SU-DHL-6 (cell line): ENCODE measurements at regions not wholly inside any gene's neighbourhood (a gene's known extent, or its start where the extent isn't known, plus 50 kb on each side); places are given as distances from the start of the nearest gene placed in this dataset.
"Not testable (repeated sequence)": the region's sequence is repeated elsewhere in the genome, so short reads cannot be mapped to it uniquely, and the experiment has no call there.

Source experiments
- H2AFZ ChIP-seq: fragments of 200-600 bp; sonication (generic); 2 replicates; pipeline ENCODE4 v1.6.1; 2014; ENCODE audit warnings: low read depth, mild to moderate bottlenecking, moderate library complexity, mixed read lengths, antibody characterized with exemption, low read length; ENCODE audit not compliant: severe bottlenecking
- H3F3A ChIP-seq: fragments of 200-600 bp; shearing (Covaris generic); 2 replicates; pipeline ENCODE4 v1.6.0; 2016; ENCODE audit warnings: antibody characterized with exemption, mild to moderate bottlenecking; ENCODE audit not compliant: insufficient read depth
- H3K27ac ChIP-seq: fragments of 200-600 bp; sonication (generic); 2 replicates; pipeline ENCODE4 v1.5.1; 2016; ENCODE audit warnings: low read depth, mild to moderate bottlenecking, low read length, moderate library complexity, mixed read lengths
- H3K27me3 ChIP-seq: fragments of 200-600 bp; sonication (generic), shearing (Covaris generic); 2 replicates; pipeline ENCODE4 v1.6.0; 2014; ENCODE audit warnings: mild to moderate bottlenecking, low read length
- H3K36me3 ChIP-seq: fragments of 200-600 bp; sonication (generic); 2 replicates; pipeline ENCODE4 v1.6.1; 2014; ENCODE audit warnings: mild to moderate bottlenecking, low read length, mixed read lengths
- H3K4me2 ChIP-seq: fragments of 300-600, 200-600 bp; shearing (Covaris generic), sonication (generic); 2 replicates; pipeline ENCODE4 v1.6.0; 2014; ENCODE audit warnings: low read length, low read depth, mild to moderate bottlenecking; ENCODE audit not compliant: poor library complexity, severe bottlenecking
- H3K4me3 ChIP-seq: fragments of 200-600 bp; sonication (generic); 2 replicates; pipeline ENCODE4 v1.5.1; 2014; ENCODE audit warnings: antibody characterized with exemption, low read length, mild to moderate bottlenecking, mixed read lengths; ENCODE audit not compliant: insufficient read depth, poor library complexity, severe bottlenecking
- H3K79me2 ChIP-seq: fragments of 200-600 bp; sonication (generic); 2 replicates; pipeline ENCODE4 v1.6.1; 2014; ENCODE audit warnings: mild to moderate bottlenecking, low read length, moderate library complexity; ENCODE audit not compliant: insufficient read depth
- H3K9ac ChIP-seq: fragments of 200-600 bp; sonication (generic); 2 replicates; pipeline ENCODE4 v1.7.0; 2014; ENCODE audit warnings: mild to moderate bottlenecking, low read length
- H3K9me2 ChIP-seq: fragments of 200-600 bp; sonication (generic); replicated peaks from 2 replicates; pipeline ENCODE4 v1.6.1; 2014; ENCODE audit warnings: low read length; ENCODE audit not compliant: insufficient read depth
- H3K9me3 ChIP-seq: fragments of 200-600 bp; sonication (generic); 2 replicates; pipeline ENCODE4 v1.6.1; 2014; ENCODE audit warnings: low read length, mixed read lengths; ENCODE audit not compliant: insufficient read depth
- H4K20me1 ChIP-seq: fragments of 200-600 bp; sonication (generic); 2 replicates; pipeline ENCODE4 v1.6.1; 2014; ENCODE audit warnings: low read depth, mild to moderate bottlenecking, antibody characterized with exemption, low read length, moderate library complexity, mixed read lengths
- EZH2phosphoT487 ChIP-seq: fragments of 200-600 bp; sonication (generic), shearing (Covaris generic); conservative IDR thresholded peaks from 2 replicates; pipeline ENCODE4 v1.6.1; 2018; ENCODE audit warnings: mild to moderate bottlenecking, antibody characterized with exemption, low read length, moderate library complexity, mixed read lengths
- TF ChIP-seq, protein P1 (sequence below): fragments of 200-600 bp; sonication (generic); IDR thresholded peaks from one replicate; pipeline ENCODE4 v1.5.1; 2017; ENCODE audit warnings: antibody characterized with exemption, mild to moderate bottlenecking, low read length, moderate library complexity; ENCODE audit not compliant: insufficient read depth, poor library complexity, severe bottlenecking

DNA sequence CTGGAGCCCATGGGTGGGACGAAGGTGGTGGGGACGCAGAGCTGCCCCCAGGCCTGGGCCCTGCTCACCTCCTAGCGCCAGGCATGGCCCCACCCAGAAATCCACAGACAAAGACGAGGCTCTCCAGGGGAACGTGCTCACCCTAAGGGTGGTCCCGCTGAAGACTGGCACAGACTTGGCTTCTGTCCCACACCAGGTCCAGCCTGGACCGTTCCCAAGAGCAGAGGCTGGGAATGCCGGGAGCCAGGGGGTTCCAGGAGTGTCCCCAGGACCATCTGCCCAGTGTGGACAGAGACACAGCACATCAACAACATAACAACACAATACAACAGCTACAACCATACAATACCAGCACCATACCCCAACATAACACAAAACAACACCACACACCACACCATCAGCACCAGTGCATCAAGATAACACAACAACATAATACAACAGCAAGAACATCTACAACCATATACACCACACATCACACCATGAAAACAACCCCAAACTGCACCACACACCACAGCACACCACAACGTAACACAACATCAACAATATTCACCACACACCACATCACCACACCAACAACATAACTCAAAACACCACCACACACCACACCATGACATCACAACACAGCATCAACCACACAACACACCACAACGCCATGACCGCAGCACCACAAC is 329.6 kb downstream of the ADGRD1 start:
- Histone ChIP-seq H3K9ac (no peak overlapping the region), H3K9me3 (no peaks in the 10 kb centered on the region), H4K20me1 (no peaks in the 10 kb centered on the region), H3K9me2 (no peaks in the 10 kb centered on the region), H3K36me3 (no peaks in the 10 kb centered on the region), H2AFZ (no peak overlapping the region), H3K27me3 (no peaks in the 10 kb centered on the region), H3F3A (no peaks in the 10 kb centered on the region), H3K27ac (no peak overlapping the region), H3K4me3 (no peak overlapping the region), H3K79me2 (no peaks in the 10 kb centered on the region), H3K4me2 (no peak overlapping the region)
- TF ChIP-seq, protein P1, sequence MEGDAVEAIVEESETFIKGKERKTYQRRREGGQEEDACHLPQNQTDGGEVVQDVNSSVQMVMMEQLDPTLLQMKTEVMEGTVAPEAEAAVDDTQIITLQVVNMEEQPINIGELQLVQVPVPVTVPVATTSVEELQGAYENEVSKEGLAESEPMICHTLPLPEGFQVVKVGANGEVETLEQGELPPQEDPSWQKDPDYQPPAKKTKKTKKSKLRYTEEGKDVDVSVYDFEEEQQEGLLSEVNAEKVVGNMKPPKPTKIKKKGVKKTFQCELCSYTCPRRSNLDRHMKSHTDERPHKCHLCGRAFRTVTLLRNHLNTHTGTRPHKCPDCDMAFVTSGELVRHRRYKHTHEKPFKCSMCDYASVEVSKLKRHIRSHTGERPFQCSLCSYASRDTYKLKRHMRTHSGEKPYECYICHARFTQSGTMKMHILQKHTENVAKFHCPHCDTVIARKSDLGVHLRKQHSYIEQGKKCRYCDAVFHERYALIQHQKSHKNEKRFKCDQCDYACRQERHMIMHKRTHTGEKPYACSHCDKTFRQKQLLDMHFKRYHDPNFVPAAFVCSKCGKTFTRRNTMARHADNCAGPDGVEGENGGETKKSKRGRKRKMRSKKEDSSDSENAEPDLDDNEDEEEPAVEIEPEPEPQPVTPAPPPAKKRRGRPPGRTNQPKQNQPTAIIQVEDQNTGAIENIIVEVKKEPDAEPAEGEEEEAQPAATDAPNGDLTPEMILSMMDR: no peak
- TF ChIP-seq EZH2phosphoT487: no peak

DNA sequence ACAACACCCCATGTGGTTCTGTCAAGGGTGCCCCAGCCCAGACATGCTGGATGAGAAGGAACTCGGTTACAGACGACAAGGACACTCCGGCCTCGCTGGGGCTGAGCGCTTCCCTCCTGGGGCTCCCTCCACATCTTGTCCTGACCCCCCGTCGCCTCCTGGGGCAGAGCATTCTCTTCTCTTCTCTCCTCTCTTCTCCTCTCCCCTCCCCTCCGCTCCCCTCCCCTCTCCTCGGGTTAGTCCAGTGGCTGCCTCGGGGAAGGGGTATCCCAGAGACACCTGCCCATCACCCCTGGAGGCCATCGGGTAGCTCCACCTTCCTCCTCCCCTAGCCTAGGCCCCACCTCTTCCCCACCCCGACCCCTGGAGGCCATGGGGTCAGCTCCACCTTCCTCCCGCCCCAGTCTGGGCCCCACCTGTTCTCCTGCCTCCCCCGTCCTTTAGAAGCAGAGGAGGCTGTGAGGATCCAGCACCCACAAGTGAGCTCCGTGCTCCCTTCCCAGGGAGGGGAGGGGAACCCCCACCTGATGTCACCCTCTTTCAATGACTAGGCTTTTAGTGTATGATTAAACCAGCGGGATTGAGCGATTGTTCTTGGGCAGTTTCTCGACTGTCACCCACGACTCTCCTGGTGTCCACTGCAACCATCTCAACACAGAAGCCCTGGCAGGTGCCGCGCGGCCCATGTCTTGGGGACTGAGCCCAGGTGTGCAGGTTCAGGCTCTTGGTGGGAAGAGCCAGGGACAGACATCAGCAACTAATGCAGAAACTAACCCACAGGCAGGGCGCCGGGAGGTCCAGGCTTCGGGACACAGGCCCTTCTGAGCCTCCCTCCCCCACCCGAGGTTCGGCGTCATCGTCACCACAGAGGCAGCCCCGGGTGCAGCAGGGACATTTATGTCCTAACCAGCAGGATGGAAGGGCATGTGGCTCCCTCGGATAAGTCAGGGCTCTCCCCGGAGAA is 330.4 kb downstream of the ADGRD1 start:
- not testable (repeated sequence) for H3K27ac ChIP-seq, H3K4me2 ChIP-seq

DNA sequence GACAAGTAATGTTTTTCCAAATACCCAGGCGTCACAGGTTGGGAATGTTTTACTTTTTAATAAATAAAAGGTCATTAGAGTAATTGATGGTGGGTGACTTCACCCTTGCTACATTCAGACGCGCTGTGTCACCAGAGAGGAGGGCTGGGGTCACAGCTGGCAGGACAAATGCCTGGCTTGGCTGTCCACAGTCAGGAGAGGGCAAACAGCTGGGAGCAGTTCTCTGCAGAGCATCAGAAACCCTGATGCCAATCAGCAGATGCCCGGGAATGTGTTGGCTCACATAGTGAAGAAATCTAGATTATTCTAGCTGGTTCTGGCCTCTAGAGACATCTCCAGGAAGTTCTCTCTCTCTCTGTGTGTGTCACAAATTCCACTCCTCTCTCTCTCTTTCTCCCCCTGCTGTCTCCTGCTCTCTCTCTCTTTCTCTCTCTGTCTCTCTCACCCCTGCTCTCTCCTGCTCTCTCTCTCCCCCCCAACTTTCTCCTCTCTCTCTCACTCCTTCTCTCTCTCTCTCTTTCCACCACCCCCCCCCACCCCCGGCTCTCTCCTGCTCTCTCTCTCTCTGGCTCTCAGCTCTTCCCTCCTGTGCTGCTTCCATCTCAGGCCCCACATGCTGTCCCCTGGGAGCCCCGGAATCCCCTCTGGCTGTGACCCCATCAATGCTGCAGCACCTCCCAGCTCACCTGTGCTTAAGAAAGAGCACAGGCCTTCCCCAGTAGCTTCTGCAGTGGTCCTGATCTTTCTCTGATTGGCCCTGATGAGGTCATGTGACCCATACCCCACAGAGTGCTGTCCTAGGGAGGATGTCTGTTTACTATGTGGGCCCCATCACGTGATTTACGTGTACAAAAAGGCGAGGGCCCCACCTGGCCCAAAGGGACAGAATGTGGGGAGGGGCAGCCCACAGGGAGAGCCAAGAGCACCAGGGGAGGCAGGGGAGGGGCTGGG is 331.5 kb downstream of the ADGRD1 start:
- not testable (repeated sequence) for H3K9me2 ChIP-seq, H3K9me3 ChIP-seq, H3K79me2 ChIP-seq, H4K20me1 ChIP-seq, H2AFZ ChIP-seq, H3K4me2 ChIP-seq, H3K27me3 ChIP-seq, H3K27ac ChIP-seq, H3K4me3 ChIP-seq, H3K36me3 ChIP-seq, H3K9ac ChIP-seq, H3F3A ChIP-seq

More for the DNA sequence above, 330.4 kb downstream of the ADGRD1 start:
- not testable (repeated sequence) for H3K9ac ChIP-seq, H3K9me2 ChIP-seq, H4K20me1 ChIP-seq, H3K4me3 ChIP-seq, H3K36me3 ChIP-seq, H3F3A ChIP-seq, H3K9me3 ChIP-seq, H3K27me3 ChIP-seq, H3K79me2 ChIP-seq, H2AFZ ChIP-seq

DNA sequence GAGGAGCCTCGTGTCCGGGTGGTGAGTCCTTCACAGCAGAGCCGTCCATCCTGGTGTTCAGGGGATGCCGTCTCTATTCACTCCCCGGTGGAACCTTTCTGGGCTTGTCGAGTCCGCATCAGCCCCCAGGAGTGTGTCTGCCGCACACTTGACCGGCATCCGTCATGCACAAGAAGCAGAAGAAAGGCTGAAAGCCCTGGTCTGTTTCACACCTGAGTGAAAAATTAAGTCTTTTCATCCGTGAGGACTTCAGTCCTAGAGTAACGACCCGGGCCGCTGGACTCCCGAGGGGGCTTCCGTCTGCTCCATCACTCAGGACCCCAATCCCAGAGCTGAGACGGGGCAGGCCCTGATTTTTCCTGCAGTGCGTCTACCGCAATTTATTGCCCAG is 332.2 kb downstream of the ADGRD1 start:
- not testable (repeated sequence) for H4K20me1 ChIP-seq, H3K9ac ChIP-seq, H3K4me3 ChIP-seq, H3K27me3 ChIP-seq, H3K9me2 ChIP-seq, H3K79me2 ChIP-seq, H3F3A ChIP-seq, H3K36me3 ChIP-seq, H3K27ac ChIP-seq, H3K9me3 ChIP-seq, H3K4me2 ChIP-seq, H2AFZ ChIP-seq

DNA sequence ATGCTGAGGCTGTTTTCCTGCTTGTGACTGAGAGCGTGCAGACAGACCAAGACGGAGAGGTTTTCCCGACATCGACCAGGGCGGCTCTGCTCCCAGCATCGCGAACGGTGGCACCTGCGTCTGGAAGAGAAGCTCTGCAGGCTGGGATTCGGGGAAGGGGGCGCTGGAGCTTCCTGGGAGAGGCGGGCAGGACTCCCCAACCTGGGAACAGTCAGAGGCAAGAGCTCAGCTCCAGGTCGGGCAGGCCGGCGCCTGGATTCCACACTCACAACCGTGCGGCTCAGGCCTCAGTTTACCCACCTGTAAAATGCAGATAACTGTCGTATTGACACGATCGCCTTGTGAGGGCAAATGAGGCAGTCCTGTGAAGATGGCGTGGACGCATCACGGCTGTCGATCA is 332.6 kb downstream of the ADGRD1 start:
- H3K9me2 ChIP-seq, H3K9me3 ChIP-seq, H3K36me3 ChIP-seq, H2AFZ ChIP-seq, H3K27ac ChIP-seq, H3K79me2 ChIP-seq, H3F3A ChIP-seq, H3K4me2 ChIP-seq, H3K27me3 ChIP-seq, H3K4me3 ChIP-seq, H3K9ac ChIP-seq, H4K20me1 ChIP-seq: not testable (repeated sequence)
